HL-60 (cell line): ENCODE measurements at regions not wholly inside any gene's neighbourhood (a gene's known extent, or its start where the extent isn't known, plus 50 kb on each side); places are given as distances from the start of the nearest gene placed in this dataset.

Experiments used
- CTCF ChIP-seq: IDR thresholded peaks from one replicate; pipeline ENCODE4 v1.5.1; 2011; ENCODE audit warnings: low read length, control low read depth, inconsistent platforms; ENCODE audit not compliant: insufficient read depth
- POLR2AphosphoS5 ChIP-seq: IDR thresholded peaks from 2 replicates; pipeline ENCODE4 v1.6.1; 2012; ENCODE audit warnings: low read depth
- TF ChIP-seq, protein P1 (sequence below): IDR thresholded peaks from 2 replicates; pipeline ENCODE4 v1.6.1; 2012; ENCODE audit warnings: low read depth; ENCODE audit not compliant: insufficient replicate concordance

- TF ChIP-seq CTCF (no peak), POLR2AphosphoS5 (no peak)
- TF ChIP-seq, protein P1, sequence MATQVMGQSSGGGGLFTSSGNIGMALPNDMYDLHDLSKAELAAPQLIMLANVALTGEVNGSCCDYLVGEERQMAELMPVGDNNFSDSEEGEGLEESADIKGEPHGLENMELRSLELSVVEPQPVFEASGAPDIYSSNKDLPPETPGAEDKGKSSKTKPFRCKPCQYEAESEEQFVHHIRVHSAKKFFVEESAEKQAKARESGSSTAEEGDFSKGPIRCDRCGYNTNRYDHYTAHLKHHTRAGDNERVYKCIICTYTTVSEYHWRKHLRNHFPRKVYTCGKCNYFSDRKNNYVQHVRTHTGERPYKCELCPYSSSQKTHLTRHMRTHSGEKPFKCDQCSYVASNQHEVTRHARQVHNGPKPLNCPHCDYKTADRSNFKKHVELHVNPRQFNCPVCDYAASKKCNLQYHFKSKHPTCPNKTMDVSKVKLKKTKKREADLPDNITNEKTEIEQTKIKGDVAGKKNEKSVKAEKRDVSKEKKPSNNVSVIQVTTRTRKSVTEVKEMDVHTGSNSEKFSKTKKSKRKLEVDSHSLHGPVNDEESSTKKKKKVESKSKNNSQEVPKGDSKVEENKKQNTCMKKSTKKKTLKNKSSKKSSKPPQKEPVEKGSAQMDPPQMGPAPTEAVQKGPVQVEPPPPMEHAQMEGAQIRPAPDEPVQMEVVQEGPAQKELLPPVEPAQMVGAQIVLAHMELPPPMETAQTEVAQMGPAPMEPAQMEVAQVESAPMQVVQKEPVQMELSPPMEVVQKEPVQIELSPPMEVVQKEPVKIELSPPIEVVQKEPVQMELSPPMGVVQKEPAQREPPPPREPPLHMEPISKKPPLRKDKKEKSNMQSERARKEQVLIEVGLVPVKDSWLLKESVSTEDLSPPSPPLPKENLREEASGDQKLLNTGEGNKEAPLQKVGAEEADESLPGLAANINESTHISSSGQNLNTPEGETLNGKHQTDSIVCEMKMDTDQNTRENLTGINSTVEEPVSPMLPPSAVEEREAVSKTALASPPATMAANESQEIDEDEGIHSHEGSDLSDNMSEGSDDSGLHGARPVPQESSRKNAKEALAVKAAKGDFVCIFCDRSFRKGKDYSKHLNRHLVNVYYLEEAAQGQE: no peak
These were observed 282.1 kb upstream of the MKLN1 start for GRCh38 chr7:131045526-131045925.
